GM13976 (cell line): ENCODE measurements at regions not wholly inside any gene's neighbourhood (a gene's known extent, or its start where the extent isn't known, plus 50 kb on each side); places are given as distances from the start of the nearest gene placed in this dataset.

ENCODE experiments used
- DNase-seq: peaks from one replicate; pipeline ENCODE4 v3.0.0; 2012; ENCODE audit warnings: low spot score
- in situ Hi-C: fragments of 300-500 bp; cut with MboI; formaldehyde crosslinking; loops from one replicate; pipeline ENCODE4 v1.12.0; 2022; ENCODE audit warnings: low sequenced_read_pairs, mixed read lengths, inconsistent platforms; ENCODE audit not compliant: unreplicated experiment
- TF ChIP-seq, protein P1 (sequence below): IDR thresholded peaks from 2 replicates; pipeline ENCODE4 v1.5.1; 2012; ENCODE audit warnings: borderline replicate concordance, mild to moderate bottlenecking; ENCODE audit not compliant: insufficient read depth; ENCODE audit errors: extremely low read depth, missing control alignments, control extremely low read depth

DNA sequence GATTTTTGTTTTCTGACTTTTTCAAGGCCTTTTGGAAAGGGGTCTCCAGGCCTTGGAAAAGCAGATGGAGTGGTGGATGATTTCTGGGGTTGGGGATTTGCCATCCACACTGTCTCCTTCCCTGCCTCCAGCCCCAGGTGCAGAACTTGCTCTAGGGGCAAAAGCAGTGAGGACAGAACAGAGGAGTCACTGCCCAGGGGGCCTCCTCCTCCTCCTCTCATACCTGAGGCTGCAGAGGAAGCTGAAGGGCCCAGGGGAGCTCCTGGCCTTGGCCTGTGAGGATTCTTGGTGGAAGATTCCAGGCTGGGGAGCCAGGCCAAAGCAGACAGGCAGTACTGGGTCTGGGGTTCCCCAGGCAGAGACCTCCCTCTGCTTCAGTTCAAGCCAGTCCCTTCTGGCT, 52.3 kb upstream of the URI1 start:
- in situ Hi-C loops: no loop called here
- TF ChIP-seq, protein P1, sequence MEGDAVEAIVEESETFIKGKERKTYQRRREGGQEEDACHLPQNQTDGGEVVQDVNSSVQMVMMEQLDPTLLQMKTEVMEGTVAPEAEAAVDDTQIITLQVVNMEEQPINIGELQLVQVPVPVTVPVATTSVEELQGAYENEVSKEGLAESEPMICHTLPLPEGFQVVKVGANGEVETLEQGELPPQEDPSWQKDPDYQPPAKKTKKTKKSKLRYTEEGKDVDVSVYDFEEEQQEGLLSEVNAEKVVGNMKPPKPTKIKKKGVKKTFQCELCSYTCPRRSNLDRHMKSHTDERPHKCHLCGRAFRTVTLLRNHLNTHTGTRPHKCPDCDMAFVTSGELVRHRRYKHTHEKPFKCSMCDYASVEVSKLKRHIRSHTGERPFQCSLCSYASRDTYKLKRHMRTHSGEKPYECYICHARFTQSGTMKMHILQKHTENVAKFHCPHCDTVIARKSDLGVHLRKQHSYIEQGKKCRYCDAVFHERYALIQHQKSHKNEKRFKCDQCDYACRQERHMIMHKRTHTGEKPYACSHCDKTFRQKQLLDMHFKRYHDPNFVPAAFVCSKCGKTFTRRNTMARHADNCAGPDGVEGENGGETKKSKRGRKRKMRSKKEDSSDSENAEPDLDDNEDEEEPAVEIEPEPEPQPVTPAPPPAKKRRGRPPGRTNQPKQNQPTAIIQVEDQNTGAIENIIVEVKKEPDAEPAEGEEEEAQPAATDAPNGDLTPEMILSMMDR: no peak
- DNase-seq: no peak

DNA sequence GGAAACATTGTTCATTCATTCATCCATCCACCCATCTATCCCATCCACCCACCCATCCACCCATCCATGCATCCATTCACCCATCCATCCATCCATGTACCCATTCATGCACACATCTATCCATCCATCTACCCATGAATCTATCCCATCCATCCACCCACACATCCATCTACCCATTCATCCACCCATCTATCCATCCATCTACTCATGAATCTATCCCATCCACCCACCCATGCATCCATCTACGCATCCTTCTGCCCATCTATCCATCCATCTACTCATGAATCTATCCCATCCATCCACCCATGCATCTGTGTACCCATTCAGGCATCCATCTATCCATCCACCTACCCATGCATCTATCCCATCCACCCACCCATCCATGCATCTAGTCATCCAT, 51.6 kb upstream of the URI1 start:
- DNase-seq: no peak
- in situ Hi-C loops: no loop called here
- TF ChIP-seq, protein P1: no peak
